HG03520 (cell line): ENCODE measurements at regions not wholly inside any gene's neighbourhood (a gene's known extent, or its start where the extent isn't known, plus 50 kb on each side); places are given as distances from the start of the nearest gene placed in this dataset.
"Not testable (repeated sequence)": the region's sequence is repeated elsewhere in the genome, so short reads cannot be mapped to it uniquely, and the experiment has no call there.

Experiments used
- ATAC-seq: cut with Tn5 transposase; IDR thresholded peaks from one replicate; pipeline ENCODE4 v1.9.1; 2021; ENCODE audit warnings: mild to moderate bottlenecking, moderate library complexity; ENCODE audit not compliant: unreplicated experiment

DNA sequence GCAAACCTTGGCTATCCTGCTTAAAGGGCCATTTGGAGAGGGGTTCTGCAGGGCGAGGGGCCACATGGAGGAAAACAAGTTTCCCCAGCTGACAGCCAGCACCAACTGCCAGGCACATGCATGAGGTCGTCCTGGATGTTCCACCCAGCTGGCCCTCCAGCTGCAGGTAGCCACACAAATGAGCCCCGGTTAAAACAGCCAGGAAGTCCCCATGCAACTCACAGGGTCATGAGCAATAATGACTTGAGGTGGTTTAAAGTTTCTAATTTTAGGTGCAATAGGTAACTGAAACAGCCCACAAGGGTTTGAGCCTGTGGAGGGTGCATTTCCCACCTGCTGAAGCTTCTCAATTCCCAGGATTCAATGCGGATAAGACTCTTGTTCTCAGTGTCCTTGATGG is 160.8 kb upstream of the CCZ1B start:
- ATAC-seq = not testable (repeated sequence)

DNA sequence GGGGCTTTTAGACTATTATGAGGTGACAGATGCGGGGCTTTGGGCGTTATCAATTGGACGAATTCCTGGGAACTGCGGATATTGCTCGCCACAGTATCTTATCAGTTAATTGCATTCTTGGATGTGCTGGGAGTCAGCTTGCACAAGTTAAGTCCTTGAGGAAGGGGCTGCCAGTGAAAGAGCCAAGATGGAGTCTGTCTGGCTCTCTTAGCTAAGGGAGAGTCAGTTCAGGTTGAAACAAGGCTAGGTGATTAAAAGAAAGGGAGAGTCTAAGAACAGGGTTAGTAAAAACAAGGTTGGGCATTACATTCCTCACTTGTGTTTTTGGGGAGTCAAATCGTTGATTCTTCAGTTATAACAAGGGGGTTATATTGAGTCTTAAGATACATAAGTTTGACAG is 162.5 kb upstream of the CCZ1B start:
- not testable (repeated sequence) for ATAC-seq

DNA sequence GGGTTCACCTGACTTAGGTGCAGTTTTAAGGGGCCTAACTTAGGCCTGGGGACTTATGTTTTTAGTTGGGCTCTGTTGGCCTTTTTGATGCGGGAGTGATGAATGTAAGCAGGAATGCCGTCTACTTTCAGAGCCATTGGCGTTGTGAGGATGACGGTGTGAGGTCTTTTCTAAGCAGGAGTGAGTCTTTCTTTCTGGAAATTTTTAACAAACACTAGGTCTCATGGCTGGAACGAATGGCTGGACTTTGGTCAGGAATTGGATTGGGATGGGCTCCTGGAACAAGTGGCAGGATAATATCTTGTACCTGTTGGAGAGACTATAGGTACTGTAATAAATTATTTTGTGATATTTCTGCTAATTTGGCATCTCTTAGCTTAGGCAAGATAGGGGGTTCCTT is 163.9 kb upstream of the CCZ1B start:
- ATAC-seq = not testable (repeated sequence)

DNA sequence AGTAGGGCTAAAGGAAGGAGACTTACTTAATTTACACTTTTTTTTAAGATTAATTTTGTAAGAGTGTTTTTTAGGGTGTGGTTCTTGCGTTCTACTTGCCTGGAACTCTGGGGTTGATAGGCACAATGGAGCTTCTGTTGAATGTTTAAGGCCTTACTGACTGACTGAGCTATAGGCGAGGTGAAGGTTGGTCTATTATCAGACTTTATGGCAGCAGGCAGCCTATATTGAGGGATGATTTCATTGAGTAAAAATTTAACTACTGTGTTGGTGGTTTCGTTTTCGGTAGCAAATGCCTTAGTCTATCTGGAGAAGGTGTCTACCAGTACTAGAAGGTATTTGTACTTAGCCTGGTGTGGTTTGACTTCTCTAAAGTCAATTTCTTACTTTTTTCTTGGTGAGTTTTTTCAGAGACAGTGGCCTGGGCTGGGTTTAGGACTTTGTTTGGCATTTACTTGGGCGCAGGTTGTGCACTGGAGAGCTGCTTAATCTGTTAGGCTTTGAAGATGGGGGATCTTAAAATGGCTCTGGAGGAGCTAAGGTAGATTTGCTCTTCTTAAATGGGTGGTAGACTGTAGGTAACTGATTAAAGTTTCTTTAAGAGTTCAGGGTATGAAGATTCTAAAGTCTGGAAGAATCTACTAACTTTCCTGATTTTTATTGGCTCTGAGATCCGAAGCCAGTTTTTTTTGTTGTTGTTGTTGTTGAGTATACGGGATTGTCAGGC is 164.5 kb upstream of the CCZ1B start:
- not testable (repeated sequence) for ATAC-seq

DNA sequence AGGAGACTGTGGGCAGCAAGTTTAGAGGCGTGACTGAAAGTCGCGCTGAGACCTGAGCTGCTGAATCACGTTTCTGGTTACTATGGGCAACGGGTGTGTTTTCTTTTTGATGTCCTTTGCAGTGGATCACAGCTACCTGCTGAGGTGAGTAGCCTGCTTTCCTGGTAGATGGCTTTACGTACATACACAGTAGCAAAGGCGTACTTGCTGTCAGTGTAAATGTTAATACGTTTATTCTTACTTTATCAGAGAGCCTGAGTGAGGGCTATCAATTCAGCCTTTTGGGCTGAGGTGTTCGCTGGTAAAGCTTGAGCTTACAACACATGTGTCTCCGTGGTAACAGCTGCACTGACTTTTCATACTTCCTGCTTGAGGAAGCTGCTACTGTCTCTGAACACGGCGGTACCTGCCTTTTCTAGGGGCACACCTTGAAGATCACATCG is 165.1 kb upstream of the CCZ1B start:
- not testable (repeated sequence) for ATAC-seq

DNA sequence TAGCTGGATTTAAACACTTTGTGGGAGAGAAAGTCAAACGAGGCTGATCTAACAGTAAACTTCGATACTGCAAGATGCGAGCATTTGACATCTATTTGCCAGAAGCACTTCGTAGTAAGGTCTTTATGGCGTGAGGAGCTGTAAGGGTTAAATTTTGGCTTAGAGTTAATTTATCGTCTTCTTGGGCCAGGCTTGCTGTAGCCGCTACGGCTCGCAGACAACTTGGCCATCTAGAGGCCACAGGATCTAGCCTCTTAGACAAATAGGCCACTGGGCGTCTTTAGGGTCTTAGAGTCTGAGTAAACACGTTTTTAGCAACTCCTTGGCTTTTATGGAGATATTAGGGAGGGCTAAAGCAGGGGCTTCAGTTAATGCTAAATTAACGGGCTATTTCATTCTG is 165.6 kb upstream of the CCZ1B start:
- ATAC-seq = not testable (repeated sequence)

DNA sequence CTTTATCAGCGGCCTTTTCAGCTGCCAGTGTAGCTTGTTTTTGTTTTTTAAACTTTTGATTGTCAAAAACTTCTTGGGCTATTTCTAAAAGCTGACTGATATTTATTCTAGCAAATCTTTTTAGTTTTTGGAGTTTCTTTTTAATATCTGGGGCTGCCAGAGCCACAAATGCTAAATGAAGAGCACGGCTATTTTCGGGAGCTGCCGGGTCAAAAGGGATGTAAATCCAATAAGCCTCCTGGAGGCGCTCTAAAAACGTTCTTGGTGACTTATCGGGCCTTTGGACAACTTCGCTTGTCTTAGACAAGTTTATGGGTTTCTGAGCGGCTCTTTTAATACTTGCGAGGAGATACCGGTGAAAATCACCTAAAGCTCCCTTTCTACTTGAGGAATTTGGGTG is 166.1 kb upstream of the CCZ1B start:
- ATAC-seq = not testable (repeated sequence)

DNA sequence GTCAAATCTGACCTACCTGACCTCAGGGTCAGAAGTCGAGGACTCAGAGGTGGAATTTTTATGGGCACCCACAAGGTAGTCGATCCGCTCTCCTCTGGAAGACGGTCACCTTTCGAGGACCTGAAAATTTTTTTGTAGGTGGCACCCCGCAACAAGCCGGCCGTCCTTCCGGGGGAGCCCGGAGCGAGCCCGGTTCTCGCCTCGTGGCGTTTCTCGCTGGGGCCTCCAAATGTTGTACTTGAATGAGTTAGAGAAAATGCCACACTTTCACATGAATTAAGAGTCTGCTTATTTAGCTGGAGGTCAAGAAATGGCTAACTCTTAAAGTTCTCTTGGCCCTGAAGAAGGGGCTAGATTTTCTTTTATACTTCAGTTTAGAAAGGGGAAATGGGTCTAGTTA is 169.0 kb upstream of the CCZ1B start:
- ATAC-seq = not testable (repeated sequence)

DNA sequence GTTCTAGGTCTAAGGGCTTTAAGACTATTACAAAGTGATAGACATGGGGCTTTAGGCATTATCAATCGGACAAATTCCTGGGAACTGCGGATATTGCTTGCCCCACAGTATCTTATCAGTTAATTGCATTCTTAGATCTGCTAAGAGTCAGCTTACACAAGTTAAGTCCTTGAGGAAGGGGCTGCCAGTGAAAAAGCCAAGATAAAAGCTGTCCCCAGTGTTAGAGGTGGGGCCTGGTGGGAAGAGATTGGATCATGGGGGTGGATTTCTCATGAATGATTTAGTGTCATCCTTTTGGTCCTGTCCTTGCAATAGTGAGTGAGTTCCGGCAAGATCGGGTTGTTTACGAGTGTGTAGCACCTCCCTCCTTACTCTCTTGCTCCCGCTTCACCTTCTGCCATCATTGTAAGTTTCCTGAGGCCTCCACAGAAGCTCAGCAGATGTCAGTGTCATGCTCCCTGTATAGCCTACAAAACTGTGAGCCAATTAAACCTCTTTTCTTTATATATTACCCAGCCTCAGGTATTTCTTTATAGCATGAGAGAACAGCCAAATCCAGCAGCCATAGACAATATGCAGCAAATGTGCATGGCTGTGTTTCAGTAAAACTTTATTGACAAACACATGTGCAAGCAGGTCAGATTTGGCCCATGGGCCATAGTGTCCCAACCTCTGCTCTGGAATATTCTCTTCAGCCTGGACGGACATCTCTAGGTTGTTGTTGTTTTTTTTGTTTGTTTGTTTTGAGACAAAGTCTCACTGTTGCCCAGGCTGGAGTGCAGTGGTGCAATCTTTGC is 169.6 kb upstream of the CCZ1B start:
- not testable (repeated sequence) for ATAC-seq

DNA sequence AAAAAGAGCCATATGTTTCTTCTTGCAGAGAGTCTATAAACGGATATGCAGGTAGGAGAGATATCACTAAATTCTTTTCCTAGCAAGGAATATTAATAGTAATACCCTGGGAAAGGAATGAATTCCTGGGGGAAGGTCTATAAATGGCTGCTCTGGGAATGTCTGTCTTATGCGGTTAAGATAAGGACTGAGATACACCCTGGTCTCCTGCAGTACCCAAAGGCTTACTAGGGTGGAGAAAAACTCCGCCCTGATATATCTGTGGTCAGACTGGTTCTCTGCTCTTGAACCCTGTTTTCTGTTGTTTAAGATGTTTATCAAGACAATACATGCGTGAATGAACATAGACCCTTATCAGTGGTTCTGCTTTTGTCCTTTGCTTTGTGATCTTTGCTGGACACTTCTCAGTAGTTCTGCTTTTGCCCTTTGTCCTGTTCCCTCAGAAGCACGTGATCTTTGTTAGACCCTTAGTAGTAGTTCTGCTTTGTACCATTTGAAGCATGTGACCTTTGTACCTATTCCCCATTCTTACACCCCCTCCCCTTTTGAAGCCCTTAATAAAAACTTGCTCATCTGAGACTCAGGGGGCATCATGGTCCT is 173.1 kb upstream of the CCZ1B start:
- ATAC-seq = not testable (repeated sequence)

DNA sequence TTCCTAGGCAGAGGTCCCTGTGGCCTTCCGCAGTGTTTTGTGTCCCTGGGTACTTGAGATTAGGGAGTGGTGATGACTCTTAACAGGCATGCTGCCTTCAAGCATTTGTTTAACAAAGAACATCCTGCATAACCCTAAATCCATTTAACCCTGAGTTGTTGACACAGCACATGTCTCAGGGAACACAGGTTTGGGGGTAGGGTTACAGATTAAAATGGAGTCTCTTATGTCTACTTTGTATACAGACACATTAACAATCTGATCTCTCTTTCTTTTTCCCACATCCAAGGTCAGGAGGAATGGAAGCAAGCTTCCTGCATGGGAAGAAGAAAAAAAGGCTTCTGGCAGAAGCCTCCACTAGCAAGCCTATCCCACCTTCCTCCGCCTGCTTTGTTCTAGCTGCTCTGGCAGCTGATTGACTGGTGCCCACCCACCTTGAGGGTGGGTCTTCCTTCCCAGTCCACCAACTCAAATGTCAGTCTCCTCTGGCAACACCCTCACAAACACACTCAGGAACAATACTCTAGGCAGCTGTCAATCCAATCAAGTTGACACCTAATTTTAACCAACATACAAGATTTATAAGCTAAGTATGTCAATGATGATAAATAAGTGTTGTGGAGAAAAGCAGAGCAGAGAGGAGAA is 176.5 kb upstream of the CCZ1B start:
- no peak for ATAC-seq

DNA sequence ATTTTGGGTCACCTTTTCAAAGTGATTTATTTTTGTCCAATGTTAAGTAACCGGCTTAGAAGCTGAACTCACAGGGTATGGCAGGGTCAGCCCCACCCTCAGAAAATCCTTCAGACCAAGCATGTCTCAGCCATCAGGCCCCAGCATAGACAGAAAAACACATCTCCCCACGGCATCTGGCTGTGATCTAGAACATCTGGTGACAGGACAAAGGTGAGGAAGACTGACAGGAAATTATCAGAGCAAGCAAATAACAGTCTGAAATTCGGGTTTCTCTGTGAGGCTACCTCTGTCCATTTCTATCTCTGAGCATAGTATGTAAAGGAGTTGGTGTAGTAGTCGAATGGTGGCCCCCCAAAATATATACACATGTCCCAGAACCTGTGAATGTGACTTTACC is 177.0 kb upstream of the C1GALT1 start:
- ATAC-seq = no peak

DNA sequence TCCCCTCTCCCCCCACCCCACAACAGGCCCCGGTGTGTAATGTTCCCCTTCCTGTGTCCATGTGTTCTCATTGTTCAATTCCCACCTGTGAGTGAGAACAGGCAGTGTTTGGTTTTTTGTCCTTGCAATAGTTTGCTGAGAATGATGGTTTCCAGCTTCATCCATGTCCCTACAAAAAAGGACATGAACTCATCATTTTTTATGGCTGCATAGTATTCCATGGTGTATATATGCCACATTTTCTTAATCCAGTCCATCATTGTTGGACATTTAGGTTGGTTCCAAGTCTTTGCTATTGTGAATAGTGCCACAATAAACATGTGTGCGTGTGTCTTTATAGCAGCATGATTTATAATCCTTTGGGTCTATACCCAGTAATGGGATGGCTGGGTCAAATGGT is 176.4 kb upstream of the C1GALT1 start:
- not testable (repeated sequence) for ATAC-seq

DNA sequence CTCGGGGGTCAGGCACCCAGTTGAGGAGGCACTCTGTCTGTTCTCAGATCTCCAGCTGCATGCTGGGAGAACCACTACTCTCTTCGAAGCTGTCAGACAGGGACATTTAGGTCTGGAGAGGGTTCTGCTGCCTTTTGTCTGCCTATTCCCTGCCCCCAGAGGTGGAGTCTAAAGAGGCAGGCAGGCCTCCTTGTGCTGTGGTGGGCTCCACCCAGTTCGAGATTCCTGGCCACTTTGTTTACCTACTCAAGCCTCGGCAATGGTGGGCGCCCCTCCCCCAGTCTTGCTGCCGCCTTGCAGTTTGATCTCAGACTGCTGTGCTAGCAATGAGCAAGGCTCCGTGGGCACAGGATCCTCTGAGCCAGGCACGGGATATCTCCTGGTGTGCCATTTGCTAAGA is 171.1 kb upstream of the C1GALT1 start:
- ATAC-seq = not testable (repeated sequence)

DNA sequence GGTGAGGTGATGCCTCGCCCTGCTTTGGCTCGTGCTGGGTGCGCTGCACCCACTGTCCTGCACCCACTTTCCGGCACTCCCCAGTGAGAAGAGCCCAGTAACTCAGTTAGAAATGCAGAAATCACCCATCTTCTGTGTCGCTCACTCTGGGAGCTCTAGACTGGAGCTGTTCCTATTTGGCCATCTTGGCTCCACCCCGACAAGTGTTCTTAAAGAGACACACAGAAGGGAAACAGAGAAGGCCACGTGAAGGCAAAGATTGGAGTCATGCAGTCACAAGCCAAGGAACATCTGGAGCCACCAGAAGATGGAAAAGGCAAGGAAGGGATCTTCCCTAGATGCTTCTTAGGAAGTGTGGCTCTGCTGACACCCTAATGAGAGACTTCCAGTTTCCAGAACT is 170.6 kb upstream of the C1GALT1 start:
- ATAC-seq = not testable (repeated sequence)

DNA sequence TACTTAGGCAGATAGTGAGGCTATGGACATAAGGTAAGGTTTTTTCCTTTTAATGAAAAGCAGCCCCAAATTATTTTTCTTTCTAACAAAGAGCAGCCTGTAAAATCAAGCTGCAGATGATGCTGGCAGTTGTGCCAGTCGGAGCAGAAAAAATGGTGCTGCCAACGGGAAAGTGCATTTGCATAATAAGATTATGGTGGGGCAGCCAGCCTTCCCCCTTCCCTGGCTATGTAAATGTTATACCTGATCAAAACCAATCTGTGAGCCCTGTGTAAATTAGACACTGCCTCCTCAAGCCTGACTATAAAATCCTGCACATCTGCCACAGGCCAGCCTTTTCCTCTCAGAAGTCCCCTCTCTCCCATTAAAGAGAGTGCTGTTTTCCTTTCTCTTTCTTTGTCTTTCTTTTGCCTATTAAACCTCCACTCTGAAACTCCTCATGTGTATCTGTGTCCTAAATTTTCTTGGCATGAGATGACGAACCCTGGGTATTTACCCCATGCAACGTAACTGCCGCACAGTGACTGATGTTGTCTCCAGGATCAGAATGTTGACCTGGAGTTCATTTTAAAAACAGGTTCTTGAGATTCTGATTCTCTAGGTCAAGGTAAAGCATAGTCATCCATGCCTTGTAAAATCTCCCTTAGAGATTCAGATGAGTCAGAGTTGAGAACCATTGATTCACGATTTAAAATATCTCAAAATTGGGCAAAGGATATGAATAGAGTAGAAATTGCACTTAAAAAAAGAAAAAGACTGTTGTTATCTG is 167.3 kb upstream of the C1GALT1 start:
- no peak for ATAC-seq

DNA sequence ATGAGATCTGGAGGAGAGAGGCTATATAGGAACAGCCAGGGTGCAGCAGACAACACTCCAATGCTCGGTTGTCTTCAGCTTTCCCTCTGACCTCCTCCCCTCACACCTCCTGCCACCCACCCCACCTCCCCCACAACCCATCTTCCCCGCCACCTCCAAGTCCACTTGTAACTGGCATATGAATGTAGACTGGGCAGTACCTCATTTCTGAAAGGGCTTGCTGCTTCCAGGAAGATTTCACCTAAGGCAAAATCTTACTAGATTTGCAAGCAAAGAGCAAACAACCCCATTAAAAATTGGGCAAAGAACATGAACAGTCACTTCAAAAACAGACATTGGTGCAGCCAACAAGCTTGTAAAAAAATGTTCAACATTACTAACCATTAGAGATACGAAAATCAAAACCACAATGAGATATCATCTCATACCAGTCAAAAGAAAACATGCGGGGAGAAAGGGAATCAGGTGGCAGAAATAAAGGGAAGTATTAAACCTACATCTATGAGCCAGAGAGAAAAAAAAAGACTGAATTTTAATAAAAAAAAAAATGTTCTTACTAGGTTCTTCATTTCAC is 164.6 kb upstream of the C1GALT1 start:
- ATAC-seq = no peak

DNA sequence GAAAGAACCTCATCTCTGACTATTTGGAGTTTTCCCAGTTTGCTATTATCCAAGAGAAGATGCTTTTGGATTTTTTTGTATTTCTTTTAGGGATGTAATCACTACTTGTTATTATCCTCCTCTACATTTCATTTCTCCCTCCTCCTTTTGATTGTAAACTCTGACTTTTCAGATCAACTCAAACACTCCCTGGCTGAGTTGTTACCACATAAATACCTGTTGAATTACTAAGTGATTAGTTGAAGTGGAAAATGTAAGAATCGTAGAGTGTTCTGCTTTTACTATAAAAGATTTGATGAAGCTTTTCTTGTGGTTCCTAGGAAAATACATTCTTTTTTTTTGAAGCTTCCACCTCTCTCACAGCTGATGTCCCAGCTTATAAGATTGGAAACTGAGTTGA is 164.1 kb upstream of the C1GALT1 start:
- ATAC-seq = no peak

DNA sequence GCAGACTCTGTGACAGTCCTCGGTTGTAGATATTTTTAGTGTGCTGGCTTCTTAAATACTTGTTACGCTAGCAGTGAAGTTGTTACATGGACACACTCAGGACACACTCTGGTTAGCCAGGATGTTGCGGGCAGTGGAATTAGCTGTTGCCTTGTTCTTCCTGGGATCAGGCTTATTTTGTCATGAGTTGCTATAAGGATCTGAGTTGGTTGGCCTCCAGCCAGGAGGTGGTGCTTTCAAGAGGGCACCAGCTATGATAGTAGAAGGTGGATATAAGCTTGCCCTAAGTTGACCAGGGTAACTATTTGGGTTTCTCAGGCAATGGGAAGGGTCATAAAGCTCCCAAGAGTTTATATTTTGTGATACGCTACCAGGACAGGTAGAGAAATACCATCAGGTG is 150.1 kb upstream of the C1GALT1 start:
- ATAC-seq = no peak

DNA sequence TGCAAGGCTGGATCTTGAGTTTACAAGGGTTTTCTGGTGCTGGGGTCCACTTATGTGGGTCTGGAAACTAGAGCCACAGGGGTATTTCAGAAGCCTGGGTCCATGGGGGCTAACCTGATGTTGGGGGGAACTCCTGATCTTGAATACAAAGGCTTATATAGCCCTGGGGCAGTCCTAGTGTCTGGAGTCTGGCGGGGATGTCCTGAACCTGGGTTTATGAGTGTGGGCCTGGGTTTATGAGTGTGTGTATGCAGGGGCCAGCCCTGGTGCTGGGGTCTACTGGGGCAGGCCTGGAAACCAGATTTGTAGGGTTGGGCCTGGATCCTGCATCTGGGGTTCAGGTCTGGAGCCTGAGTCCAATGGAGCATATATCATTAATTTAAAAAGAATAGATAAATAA is 146.5 kb upstream of the C1GALT1 start:
- no peak for ATAC-seq
